MM.1S (cell line): ENCODE measurements at regions not wholly inside any gene's neighbourhood (a gene's known extent, or its start where the extent isn't known, plus 50 kb on each side); places are given as distances from the start of the nearest gene placed in this dataset.

Experiments
- EZH2 ChIP-seq: fragments of 300-600 bp; sonication (generic); optimal IDR thresholded peaks from 2 replicates; pipeline ENCODE3; 2017; ENCODE audit warnings: low read depth, mild to moderate bottlenecking, antibody characterized with exemption, low read length, mixed read lengths
- EZH2phosphoT487 ChIP-seq: fragments of 300-600 bp; sonication (generic); IDR thresholded peaks from 2 replicates; pipeline ENCODE4 v1.6.1; 2018; ENCODE audit warnings: antibody characterized with exemption, low read length
- TF ChIP-seq, protein P1 (sequence below): fragments of 300-600 bp; sonication (generic); IDR thresholded peaks from 2 replicates; pipeline ENCODE4 v1.5.1; 2016; ENCODE audit warnings: antibody characterized with exemption, low read length, mixed read lengths

DNA sequence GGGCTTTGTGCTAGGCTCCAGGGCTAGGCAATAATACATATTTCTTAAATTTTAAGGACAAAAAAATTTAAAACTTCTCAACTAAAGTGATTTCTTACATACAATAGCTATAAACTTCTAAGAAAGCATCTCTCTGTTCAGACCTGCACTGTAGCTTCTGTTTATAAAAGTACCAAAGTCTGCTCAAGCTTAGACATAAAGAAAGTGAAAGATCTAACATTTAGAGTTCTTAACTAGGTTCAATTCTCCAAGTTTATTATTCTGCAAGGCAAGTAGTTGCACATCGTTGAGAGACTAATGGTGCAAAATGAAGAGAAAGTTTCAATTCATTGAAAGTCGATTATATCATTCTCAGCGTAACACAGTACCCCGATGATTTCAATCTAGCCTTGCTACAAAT lies 857.4 kb upstream of the HTR2C start:
- TF ChIP-seq, protein P1, sequence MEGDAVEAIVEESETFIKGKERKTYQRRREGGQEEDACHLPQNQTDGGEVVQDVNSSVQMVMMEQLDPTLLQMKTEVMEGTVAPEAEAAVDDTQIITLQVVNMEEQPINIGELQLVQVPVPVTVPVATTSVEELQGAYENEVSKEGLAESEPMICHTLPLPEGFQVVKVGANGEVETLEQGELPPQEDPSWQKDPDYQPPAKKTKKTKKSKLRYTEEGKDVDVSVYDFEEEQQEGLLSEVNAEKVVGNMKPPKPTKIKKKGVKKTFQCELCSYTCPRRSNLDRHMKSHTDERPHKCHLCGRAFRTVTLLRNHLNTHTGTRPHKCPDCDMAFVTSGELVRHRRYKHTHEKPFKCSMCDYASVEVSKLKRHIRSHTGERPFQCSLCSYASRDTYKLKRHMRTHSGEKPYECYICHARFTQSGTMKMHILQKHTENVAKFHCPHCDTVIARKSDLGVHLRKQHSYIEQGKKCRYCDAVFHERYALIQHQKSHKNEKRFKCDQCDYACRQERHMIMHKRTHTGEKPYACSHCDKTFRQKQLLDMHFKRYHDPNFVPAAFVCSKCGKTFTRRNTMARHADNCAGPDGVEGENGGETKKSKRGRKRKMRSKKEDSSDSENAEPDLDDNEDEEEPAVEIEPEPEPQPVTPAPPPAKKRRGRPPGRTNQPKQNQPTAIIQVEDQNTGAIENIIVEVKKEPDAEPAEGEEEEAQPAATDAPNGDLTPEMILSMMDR = no peak
- no peak for TF ChIP-seq EZH2
- TF ChIP-seq EZH2phosphoT487 = no peak
